RPMI7951 (cell line): ENCODE measurements at regions not wholly inside any gene's neighbourhood (a gene's known extent, or its start where the extent isn't known, plus 50 kb on each side); places are given as distances from the start of the nearest gene placed in this dataset.
A peak's percentile ranks its signal among the peaks of the same experiment; 100 is the strongest.
"Not testable (repeated sequence)": the region's sequence is repeated elsewhere in the genome, so short reads cannot be mapped to it uniquely, and the experiment has no call there.

ENCODE experiments used
- DNase-seq: peaks from one replicate; pipeline ENCODE4 v3.0.0-alpha.2; 2012; ENCODE audit warnings: low read depth

GRCh38 chr2:123811846-123812245 is 213.2 kb upstream of the CNTNAP5 start:
- no peak for DNase-seq

- no peak for DNase-seq
These were observed 208.9 kb upstream of the CNTNAP5 start for GRCh38 chr2:123816203-123816602.

DNA sequence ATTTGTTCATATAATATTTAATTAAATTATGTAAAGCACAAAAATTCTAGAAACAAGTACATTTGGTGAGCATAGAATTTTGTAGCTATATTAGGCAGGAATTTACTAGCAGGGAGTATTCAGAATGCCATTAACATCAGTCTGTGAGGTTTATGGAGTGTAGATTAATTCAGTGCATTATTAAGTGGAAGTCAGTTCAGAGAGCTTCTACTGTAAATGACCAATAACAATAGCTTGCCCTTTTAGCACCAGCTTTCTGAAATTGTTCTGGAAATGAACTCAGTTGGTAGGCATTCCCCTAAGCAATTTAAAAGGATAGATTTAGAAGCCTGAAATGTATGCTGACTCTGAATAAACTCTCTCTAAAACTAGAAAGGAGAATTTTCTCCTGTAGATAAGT is 208.2 kb upstream of the CNTNAP5 start:
- DNase-seq, result no peak

GRCh38 chr2:123826729-123827271 is 198.3 kb upstream of the CNTNAP5 start:
- no peak for DNase-seq

- no peak for DNase-seq
These were observed 185.8 kb upstream of the CNTNAP5 start for GRCh38 chr2:123839326-123839725.

DNA sequence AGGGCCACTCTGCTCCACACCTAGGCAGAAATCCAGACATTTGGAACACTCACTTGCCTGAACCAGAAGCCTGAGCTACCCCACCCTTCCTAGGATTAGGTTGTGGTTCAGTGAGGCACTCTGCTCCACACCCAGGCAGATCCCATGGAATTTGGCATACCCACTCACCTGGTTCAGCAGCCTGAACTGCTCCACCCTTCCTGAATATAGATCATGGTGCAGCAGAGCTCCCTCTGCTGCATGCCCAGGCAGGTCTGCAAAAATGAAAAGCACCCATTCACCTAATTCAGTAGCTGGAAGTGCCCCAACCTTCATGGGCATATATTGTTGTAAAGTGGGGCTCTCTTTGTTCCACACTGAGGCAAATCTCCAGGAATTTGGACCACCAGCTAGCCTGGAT is 185.1 kb upstream of the CNTNAP5 start:
- DNase-seq, result no peak

DNA sequence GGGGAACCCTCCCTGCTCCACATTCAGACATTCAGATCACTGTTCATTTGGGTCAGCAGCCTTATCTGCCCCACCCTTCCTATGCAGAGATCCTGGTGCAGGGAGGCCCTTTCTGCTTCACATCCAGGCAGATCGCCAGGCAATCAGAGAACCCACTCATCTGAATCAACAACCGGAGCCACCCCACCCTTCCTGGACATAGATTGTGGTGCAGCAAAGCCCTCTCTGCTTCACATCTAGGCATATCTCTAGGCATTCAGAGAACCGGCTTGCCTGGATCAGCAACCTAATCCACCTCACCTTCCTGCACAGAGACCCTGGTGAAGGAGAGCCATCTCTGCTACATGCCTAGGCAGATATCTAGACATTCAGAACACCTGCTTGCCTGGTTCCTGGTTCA is 184.5 kb upstream of the CNTNAP5 start:
- DNase-seq, result no peak

- no peak for DNase-seq
These were observed 173.8 kb upstream of the CNTNAP5 start for GRCh38 chr2:123851281-123851680.

DNA sequence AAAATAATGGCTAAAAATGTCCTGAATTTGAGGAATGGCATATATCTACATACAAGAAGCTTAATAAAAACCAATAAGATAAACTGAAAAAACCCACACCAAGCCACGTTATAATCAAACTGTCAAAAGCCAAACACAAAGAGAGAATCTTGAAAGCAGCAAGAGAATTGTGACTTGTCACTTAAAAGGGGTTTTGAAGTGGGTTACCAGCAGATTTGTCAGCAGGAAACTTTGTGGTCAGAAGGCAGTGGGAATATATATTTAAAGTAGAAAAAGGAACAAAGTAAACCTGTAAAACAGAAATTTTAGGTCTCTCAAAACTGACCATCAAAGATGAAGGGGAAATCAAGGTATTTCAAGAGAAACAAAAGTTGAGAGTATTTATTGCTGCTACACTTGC is 171.9 kb upstream of the CNTNAP5 start:
- no peak for DNase-seq

GRCh38 chr2:123859031-123859430 is 166.1 kb upstream of the CNTNAP5 start:
- DNase-seq, result not testable (repeated sequence)

GRCh38 chr2:123864416-123864815 is 160.7 kb upstream of the CNTNAP5 start:
- peak; percentile 3 for DNase-seq

DNA sequence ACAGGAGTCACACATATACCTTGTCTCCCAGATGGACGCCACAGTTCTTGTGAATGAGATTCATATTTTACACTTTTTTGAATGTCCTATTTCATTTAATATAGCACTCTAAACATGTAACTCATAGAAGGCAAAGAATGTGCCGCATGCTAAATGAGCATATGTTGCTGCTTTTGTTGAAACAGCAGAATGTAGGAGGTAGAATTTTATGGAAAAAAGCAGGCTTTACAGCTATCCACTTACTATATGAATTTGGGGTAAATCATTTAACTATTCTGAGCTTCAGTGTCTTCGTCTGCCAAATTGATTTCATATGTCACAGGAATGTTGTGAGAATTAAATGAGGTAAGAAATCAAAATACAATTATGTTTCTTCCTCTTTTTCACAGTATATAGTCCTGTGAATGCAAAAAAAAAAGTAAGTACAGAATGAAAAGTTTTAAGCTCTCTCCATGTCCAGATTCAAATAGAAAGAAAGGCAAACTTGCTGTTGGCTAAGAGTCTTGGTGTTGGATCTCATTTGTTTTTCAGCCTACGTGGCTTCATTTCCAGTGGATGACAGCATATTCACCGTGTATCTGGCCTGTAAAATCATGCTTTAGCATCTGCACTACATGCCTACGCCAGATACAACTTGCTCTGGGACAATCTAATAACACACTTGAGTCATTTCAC is 154.7 kb upstream of the CNTNAP5 start:
- no peak for DNase-seq

GRCh38 chr2:123870881-123871276 is 154.2 kb upstream of the CNTNAP5 start:
- DNase-seq, result no peak

GRCh38 chr2:123890148-123890547 is 134.9 kb upstream of the CNTNAP5 start:
- no peak for DNase-seq

GRCh38 chr2:123894167-123894566 is 130.9 kb upstream of the CNTNAP5 start:
- no peak for DNase-seq

- no peak for DNase-seq
These were observed 129.4 kb upstream of the CNTNAP5 start for GRCh38 chr2:123895651-123896050.

DNA sequence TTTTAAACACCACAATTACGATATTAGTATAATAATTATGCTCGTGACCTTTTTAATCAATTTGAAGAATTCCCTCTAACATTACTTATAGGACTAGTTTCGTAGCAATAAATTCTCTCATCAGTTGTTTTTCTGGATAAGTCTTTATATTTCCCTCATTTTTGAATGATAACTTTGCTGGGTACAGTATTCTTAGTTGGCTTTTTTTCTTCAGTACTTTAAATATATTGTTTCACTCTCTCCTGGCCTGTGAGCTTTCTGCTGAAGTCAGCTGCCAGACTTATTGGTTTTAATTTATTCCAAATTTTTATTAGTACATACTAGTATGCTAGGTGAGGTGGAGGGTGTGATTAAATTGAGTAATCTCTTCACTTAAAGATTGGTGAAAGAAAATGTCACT is 123.8 kb upstream of the CNTNAP5 start:
- DNase-seq, result no peak

DNA sequence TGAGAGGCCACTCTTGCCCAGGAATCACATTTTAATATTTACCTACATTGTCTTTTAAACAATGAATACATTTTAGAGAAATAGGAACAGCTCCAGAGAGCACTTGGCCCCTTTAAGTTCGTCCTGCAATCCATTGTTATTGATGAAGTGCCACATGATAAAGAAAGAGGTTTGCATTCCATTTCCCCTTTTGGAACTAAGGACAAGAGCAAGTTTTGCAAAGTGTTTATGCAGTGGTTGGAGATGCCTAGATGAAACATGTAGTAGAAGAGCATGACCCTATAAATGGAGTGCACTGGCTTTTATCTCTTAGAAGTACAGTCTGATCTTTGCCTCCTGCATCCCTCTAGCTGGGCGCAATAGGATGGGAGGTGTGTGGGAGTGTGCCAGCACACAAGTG is 118.7 kb upstream of the CNTNAP5 start:
- DNase-seq, result no peak

DNA sequence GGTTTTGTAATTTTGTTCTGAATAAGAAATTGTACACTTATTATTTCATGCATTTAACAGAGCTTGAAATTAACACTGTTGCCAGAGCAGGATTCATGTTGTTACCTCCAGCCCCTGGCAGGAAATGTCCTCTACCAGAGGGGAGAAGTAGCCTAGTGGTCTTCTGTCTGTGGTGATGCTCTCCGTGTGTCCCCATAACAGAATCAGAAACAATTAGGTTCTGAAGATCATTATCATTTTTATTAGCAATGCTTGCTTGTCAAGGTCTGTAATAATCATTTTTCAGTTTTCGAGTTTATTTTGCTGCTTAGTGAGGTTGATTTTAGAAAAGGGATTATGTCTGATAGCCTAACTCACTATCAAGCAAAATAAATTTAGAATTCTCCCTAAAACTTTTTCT is 116.6 kb upstream of the CNTNAP5 start:
- DNase-seq, result no peak

DNA sequence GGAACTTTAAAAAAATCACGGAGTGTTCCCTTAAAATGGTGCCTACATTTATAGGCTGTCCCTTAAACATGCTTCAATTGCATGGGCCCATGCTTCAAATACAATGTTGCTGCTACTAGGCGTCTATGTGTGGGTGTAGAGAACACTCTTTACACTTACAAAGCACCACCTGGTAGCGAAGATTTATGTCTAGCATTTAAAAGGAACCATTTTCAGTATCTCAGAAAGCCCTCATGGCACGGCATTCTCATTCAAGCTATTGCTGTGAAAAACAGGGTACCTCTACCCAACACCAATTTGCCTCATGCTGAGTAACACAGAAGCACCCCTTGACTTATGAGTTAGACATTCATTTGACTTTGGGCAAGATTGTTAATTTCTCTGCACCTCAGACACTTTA is 112.9 kb upstream of the CNTNAP5 start:
- no peak for DNase-seq

GRCh38 chr2:123913143-123913735 is 111.8 kb upstream of the CNTNAP5 start:
- DNase-seq, result no peak

GRCh38 chr2:123915380-123915779 is 109.7 kb upstream of the CNTNAP5 start:
- DNase-seq, result no peak

DNA sequence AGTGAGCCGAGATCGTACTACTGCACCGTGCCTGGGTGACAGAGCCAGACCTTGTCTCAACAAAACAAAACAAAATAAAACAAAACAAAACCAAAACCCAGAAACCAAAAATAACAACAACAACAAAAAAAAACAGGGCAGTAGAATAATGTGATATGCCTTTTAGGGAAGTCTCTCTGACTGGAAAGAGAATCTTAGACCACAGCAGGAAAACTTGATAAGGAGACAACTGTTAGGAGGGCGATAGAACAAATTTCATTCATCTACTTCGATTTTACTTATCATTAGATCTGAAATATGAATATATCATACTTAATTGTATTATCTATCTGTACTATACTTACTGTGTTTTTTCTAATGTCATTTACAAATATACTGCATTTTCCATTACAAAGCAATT is 109.0 kb upstream of the CNTNAP5 start:
- DNase-seq, result no peak

DNA sequence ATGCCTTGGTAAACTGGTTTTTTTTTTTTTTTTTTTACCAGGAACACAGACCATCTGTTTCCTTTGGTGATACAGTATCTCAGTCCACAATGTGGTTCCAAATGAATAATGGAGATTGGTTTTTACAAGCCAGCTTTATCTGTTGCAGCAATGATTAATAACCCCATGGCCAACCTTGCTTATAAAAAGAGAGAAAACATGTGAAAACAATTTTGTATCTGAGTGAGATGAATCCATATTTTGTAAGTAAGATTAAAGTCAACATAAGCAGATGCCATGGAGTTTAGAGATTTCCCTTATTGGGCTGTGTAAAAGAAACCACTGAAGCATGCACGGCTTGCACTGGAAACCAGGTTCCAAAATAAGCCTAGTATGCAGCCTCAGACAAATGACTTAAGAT is 108.6 kb upstream of the CNTNAP5 start:
- no peak for DNase-seq
